ENCODE measurements at regions not wholly inside any gene's neighbourhood (a gene's known extent, or its start where the extent isn't known, plus 50 kb on each side); places are given as distances from the start of the nearest gene placed in this dataset.
"Not testable (repeated sequence)": the region's sequence is repeated elsewhere in the genome, so short reads cannot be mapped to it uniquely, and the experiment has no call there.

DNA sequence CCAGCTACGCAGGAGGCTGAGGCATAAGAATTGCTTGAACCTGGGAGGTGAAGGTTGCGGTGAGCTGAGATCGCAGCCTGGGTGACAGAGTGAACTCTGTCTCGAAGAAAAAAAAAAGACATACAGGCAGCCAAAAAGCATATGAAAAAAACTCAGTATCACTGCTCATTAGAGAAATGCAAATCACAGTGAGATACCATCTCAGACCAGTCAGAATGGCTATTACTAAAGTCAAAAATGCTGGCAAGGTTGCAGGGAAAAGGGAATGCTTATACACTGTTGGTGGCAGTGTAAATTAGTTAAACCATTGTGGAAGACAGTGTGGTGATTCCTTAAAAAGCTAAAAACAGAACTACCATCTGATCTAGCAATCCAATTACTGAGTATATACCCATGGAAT is 123.1 kb downstream of the CHIC2 start:
- no peak for DNase-seq (ENCODE audit: low read depth)
- TF ChIP-seq, protein P1, sequence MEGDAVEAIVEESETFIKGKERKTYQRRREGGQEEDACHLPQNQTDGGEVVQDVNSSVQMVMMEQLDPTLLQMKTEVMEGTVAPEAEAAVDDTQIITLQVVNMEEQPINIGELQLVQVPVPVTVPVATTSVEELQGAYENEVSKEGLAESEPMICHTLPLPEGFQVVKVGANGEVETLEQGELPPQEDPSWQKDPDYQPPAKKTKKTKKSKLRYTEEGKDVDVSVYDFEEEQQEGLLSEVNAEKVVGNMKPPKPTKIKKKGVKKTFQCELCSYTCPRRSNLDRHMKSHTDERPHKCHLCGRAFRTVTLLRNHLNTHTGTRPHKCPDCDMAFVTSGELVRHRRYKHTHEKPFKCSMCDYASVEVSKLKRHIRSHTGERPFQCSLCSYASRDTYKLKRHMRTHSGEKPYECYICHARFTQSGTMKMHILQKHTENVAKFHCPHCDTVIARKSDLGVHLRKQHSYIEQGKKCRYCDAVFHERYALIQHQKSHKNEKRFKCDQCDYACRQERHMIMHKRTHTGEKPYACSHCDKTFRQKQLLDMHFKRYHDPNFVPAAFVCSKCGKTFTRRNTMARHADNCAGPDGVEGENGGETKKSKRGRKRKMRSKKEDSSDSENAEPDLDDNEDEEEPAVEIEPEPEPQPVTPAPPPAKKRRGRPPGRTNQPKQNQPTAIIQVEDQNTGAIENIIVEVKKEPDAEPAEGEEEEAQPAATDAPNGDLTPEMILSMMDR (IDR thresholded peaks at IDR 0.05; ENCODE audit: insufficient read depth, low read depth, low read length, missing control alignments), result no peak
- H3K4me3 ChIP-seq (ENCODE audit: low read length), result no peak overlapping the region

DNA sequence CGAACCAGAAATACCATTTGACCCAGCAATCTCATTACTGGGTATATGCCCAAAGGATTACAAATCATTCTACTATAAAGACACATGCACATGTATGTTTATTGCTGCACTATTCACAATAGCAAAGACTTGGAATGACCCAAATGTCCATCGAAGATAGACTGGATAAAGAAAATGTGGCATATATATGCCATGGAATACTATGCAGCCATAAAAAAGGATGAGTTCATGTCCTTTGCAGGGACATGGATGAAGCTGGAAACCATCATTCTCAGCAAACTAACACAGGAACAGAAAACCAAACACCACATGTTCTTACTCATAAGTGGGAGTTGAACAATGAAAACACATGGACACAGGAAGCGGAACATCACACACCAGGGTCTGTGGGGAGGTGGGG is 124.5 kb downstream of the CHIC2 start:
- DNase-seq (ENCODE audit: low read depth); H3K4me3 ChIP-seq (ENCODE audit: low read length): not testable (repeated sequence)

DNA sequence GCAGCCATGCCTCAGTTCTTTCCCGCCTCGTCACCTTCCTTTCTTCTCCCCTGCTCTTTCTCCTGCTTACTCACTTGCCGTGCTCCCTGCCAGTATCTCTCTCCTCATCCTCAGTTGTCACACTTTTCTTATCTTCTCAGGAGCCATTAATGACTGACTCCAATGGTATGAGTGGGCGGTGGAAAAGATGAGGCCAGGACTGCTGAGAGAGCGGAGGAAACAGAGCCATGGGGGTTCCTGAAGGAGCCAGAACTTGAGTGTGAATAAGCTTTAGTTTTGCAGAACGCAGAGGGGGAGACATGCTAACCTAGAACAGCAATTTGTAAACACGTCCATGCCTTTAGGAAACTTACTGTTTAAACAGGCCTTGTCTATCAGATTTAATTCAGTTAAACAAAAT is 126.5 kb downstream of the CHIC2 start:
- no peak for DNase-seq (ENCODE audit: low read depth)
- no peak overlapping the region for H3K4me3 ChIP-seq (ENCODE audit: low read length)
- TF ChIP-seq, protein P1 (IDR thresholded peaks at IDR 0.05; ENCODE audit: insufficient read depth, low read depth, low read length, missing control alignments), result no peak

DNA sequence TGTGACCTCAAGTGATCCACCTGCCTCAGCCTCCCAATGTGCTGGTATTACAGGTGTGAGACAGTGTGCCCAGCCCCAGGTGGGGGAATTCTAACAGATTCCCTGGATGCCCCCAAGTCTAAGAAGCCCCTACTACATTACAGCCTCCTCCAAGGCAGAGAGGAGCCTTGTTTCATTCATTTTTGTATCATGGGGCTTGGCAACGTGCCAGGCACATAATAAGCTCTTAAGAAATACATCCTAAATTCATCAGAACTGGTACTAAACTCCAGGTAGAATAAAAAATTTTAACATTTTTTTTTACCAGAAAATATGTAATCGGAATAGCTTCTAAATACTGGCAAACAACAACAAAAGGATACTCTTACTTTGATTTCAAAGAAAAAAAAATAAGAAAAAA is 127.1 kb downstream of the CHIC2 start:
- TF ChIP-seq, protein P1 (IDR thresholded peaks at IDR 0.05; ENCODE audit: insufficient read depth, low read depth, low read length, missing control alignments), result no peak
- DNase-seq (ENCODE audit: low read depth), result no peak
- H3K4me3 ChIP-seq (ENCODE audit: low read length), result no peak overlapping the region

DNA sequence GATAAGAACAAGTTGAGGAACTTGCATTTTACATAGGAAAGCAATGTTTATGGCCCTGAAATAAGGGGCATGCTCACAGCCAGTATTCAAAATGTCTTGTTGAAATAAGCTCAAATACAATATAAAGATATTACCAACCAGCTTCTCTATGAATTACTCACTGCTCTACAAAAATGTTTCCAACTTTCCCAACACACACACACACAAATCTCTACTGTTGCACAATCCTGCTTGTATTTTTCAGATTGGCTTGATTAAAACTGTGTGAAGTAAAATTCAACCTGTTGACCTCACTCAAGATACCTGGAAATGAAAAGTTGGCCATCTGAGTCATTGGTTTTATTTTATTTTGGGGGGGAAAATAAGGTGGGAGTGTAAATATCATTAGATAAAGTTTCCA is 128.6 kb downstream of the CHIC2 start:
- H3K4me3 ChIP-seq (ENCODE audit: low read length), result no peak overlapping the region
- TF ChIP-seq, protein P1 (IDR thresholded peaks at IDR 0.05; ENCODE audit: insufficient read depth, low read depth, low read length, missing control alignments), result no peak
- peak; percentile 70 for DNase-seq (ENCODE audit: low read depth)

DNA sequence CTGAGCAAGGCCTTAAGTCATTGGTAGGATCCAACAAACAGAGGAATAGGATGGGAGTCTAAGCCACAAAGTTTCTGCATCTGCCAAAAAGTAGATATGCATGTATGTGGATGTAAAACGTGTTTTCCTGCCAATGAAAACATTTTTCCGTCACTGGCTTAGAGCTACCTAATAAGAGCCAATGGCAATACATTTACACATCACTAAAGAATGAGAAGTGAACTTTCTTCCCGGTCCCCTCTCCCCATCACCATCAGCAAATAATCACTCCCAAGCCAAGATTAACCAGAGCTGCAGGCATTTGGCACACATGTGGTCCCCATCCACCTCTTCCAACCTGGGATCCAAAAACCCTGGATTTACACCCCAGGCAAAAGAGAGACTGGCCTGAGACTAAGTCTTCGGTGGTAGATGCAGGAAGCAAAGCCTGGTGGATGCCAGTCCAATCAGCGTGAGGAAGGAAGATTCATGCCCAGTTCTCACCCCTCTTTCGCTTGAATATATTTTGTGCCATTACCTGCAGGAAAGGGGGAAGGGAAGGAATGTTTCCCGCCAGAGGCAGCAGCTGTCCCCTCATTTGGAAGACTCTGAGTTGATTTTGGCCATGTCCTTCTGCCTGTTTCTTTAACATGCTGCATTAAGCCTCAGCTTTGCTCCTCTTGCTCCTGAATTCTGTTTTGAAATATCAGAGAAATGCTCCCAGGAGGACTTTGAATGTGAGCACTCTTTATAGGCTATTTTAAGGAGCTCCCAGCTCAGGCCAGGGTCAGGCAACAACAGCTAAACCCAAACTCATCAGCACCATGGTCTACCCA is 131.4 kb downstream of the CHIC2 start:
- no peak overlapping the region for H3K4me3 ChIP-seq (ENCODE audit: low read length)
- DNase-seq (ENCODE audit: low read depth), result no peak
- TF ChIP-seq, protein P1 (IDR thresholded peaks at IDR 0.05; ENCODE audit: insufficient read depth, low read depth, low read length, missing control alignments), result no peak

DNA sequence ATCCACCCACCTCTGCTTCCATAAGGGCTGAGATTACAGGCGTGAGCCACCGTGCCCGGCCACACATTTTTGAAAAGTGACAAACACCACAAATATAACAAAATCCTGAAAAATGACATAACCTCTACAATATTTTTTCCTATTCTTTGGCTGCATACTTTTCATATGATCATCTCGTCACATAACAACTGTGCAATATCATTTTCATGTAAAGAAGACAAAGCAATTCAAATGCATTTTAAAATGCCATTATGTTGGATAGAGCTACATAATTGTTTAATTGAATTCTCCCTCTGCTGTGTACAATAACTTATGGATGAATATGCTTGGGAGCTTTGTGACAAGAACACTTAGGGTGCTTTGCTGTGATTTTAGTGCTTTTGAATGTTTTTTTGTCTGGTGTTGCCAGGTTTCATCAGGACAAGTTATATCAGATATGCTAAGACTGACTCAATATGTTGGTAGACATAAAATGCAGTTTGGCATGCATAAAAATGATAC is 132.9 kb downstream of the CHIC2 start:
- DNase-seq (ENCODE audit: low read depth), result no peak
- TF ChIP-seq, protein P1 (IDR thresholded peaks at IDR 0.05; ENCODE audit: insufficient read depth, low read depth, low read length, missing control alignments), result no peak
- no peak overlapping the region for H3K4me3 ChIP-seq (ENCODE audit: low read length)
